ENCODE measurements at regions not wholly inside any gene's neighbourhood (a gene's known extent, or its start where the extent isn't known, plus 50 kb on each side); places are given as distances from the start of the nearest gene placed in this dataset.
"Not testable (repeated sequence)": the region's sequence is repeated elsewhere in the genome, so short reads cannot be mapped to it uniquely, and the experiment has no call there.

GRCh38 chr17:63298916-63299315 is 147.2 kb downstream of the CYB561 start:
- WGBS (ENCODE audit: insufficient coverage, insufficient read length) = no CpG with 5 or more reads among the region's 1 CpG
- not testable (repeated sequence) for H3K27ac ChIP-seq (ENCODE audit: low read length); H3K4me1 ChIP-seq (ENCODE audit: control insufficient read depth, insufficient read depth, low read length); H3K9me3 ChIP-seq (ENCODE audit: control insufficient read depth, insufficient read depth, low read length); H3K36me3 ChIP-seq (ENCODE audit: control insufficient read depth, insufficient read depth, low read length); H3K4me3 ChIP-seq (ENCODE audit: low read length); H3K27me3 ChIP-seq (ENCODE audit: control insufficient read depth, insufficient read depth, low read length); DNase-seq (ENCODE audit: low read depth, low spot score)

GRCh38 chr17:63304704-63305261 is 141.3 kb downstream of the CYB561 start:
- no peaks in the 10 kb centered on the region for H3K36me3 ChIP-seq (ENCODE audit: control insufficient read depth, insufficient read depth, low read length)
- H3K4me1 ChIP-seq (ENCODE audit: control insufficient read depth, insufficient read depth, low read length) = no peaks in the 10 kb centered on the region
- no peaks in the 10 kb centered on the region for H3K9me3 ChIP-seq (ENCODE audit: control insufficient read depth, insufficient read depth, low read length)
- no CpG with 5 or more reads among the region's 15 CpGs for WGBS (ENCODE audit: insufficient coverage, insufficient read length)
- no peaks in the 10 kb centered on the region for H3K27me3 ChIP-seq (ENCODE audit: control insufficient read depth, insufficient read depth, low read length)
- no peak for DNase-seq (ENCODE audit: low read depth, low spot score)
- no peak overlapping the region for H3K27ac ChIP-seq (ENCODE audit: low read length)
- no peak overlapping the region for H3K4me3 ChIP-seq (ENCODE audit: low read length)

GRCh38 chr17:63305857-63306256 is 140.2 kb downstream of the CYB561 start:
- Histone ChIP-seq H3K4me3 (ENCODE audit: low read length) (no peak overlapping the region), H3K27me3 (ENCODE audit: control insufficient read depth, insufficient read depth, low read length) (no peaks in the 10 kb centered on the region), H3K9me3 (ENCODE audit: control insufficient read depth, insufficient read depth, low read length) (no peaks in the 10 kb centered on the region), H3K4me1 (ENCODE audit: control insufficient read depth, insufficient read depth, low read length) (no peaks in the 10 kb centered on the region), H3K27ac (ENCODE audit: low read length) (no peak overlapping the region), H3K36me3 (ENCODE audit: control insufficient read depth, insufficient read depth, low read length) (no peaks in the 10 kb centered on the region)
- DNase-seq (ENCODE audit: low read depth, low spot score) = no peak
- no CpG with 5 or more reads among the region's 7 CpGs for WGBS (ENCODE audit: insufficient coverage, insufficient read length)

- Histone ChIP-seq H3K36me3 (ENCODE audit: control insufficient read depth, insufficient read depth, low read length) (no peaks in the 10 kb centered on the region), H3K9me3 (ENCODE audit: control insufficient read depth, insufficient read depth, low read length) (no peaks in the 10 kb centered on the region), H3K4me1 (ENCODE audit: control insufficient read depth, insufficient read depth, low read length) (no peaks in the 10 kb centered on the region), H3K4me3 (ENCODE audit: low read length) (no peak overlapping the region), H3K27me3 (ENCODE audit: control insufficient read depth, insufficient read depth, low read length) (no peaks in the 10 kb centered on the region), H3K27ac (ENCODE audit: low read length) (no peak overlapping the region)
- WGBS (ENCODE audit: insufficient coverage, insufficient read length) = no CpG with 5 or more reads among the region's 3 CpGs
- DNase-seq (ENCODE audit: low read depth, low spot score) = no peak
These were observed 139.3 kb downstream of the CYB561 start for GRCh38 chr17:63306855-63307254.

- no peaks in the 10 kb centered on the region for H3K4me1 ChIP-seq (ENCODE audit: control insufficient read depth, insufficient read depth, low read length)
- no peak overlapping the region for H3K4me3 ChIP-seq (ENCODE audit: low read length)
- no CpG with 5 or more reads among the region's 1 CpG for WGBS (ENCODE audit: insufficient coverage, insufficient read length)
- H3K9me3 ChIP-seq (ENCODE audit: control insufficient read depth, insufficient read depth, low read length) = no peaks in the 10 kb centered on the region
- H3K36me3 ChIP-seq (ENCODE audit: control insufficient read depth, insufficient read depth, low read length) = no peaks in the 10 kb centered on the region
- H3K27ac ChIP-seq (ENCODE audit: low read length) = no peak overlapping the region
- DNase-seq (ENCODE audit: low read depth, low spot score) = no peak
- H3K27me3 ChIP-seq (ENCODE audit: control insufficient read depth, insufficient read depth, low read length) = no peaks in the 10 kb centered on the region
These were observed 137.8 kb downstream of the CYB561 start for GRCh38 chr17:63308272-63308671.

GRCh38 chr17:63309021-63309420 is 137.1 kb downstream of the CYB561 start:
- Histone ChIP-seq H3K36me3 (ENCODE audit: control insufficient read depth, insufficient read depth, low read length) (no peaks in the 10 kb centered on the region), H3K4me3 (ENCODE audit: low read length) (no peak overlapping the region), H3K4me1 (ENCODE audit: control insufficient read depth, insufficient read depth, low read length) (no peaks in the 10 kb centered on the region), H3K9me3 (ENCODE audit: control insufficient read depth, insufficient read depth, low read length) (no peaks in the 10 kb centered on the region), H3K27me3 (ENCODE audit: control insufficient read depth, insufficient read depth, low read length) (no peaks in the 10 kb centered on the region), H3K27ac (ENCODE audit: low read length) (no peak overlapping the region)
- DNase-seq (ENCODE audit: low read depth, low spot score) = no peak
- WGBS (ENCODE audit: insufficient coverage, insufficient read length) = no CpG with 5 or more reads among the region's 2 CpGs

- no peaks in the 10 kb centered on the region for H3K27me3 ChIP-seq (ENCODE audit: control insufficient read depth, insufficient read depth, low read length)
- H3K9me3 ChIP-seq (ENCODE audit: control insufficient read depth, insufficient read depth, low read length) = no peaks in the 10 kb centered on the region
- no peaks in the 10 kb centered on the region for H3K4me1 ChIP-seq (ENCODE audit: control insufficient read depth, insufficient read depth, low read length)
- no peak for DNase-seq (ENCODE audit: low read depth, low spot score)
- no peak overlapping the region for H3K27ac ChIP-seq (ENCODE audit: low read length)
- H3K36me3 ChIP-seq (ENCODE audit: control insufficient read depth, insufficient read depth, low read length) = no peaks in the 10 kb centered on the region
- H3K4me3 ChIP-seq (ENCODE audit: low read length) = no peak overlapping the region
These were observed 134.6 kb downstream of the CYB561 start for GRCh38 chr17:63311416-63311937.

GRCh38 chr17:63314761-63315160 is 131.3 kb downstream of the CYB561 start:
- H3K4me3 ChIP-seq (ENCODE audit: low read length) = no peak overlapping the region
- no peak for DNase-seq (ENCODE audit: low read depth, low spot score)
- no peaks in the 10 kb centered on the region for H3K9me3 ChIP-seq (ENCODE audit: control insufficient read depth, insufficient read depth, low read length)
- H3K4me1 ChIP-seq (ENCODE audit: control insufficient read depth, insufficient read depth, low read length) = no peaks in the 10 kb centered on the region
- H3K36me3 ChIP-seq (ENCODE audit: control insufficient read depth, insufficient read depth, low read length) = no peaks in the 10 kb centered on the region
- no peak overlapping the region for H3K27ac ChIP-seq (ENCODE audit: low read length)
- no CpG with 5 or more reads among the region's 10 CpGs for WGBS (ENCODE audit: insufficient coverage, insufficient read length)
- no peaks in the 10 kb centered on the region for H3K27me3 ChIP-seq (ENCODE audit: control insufficient read depth, insufficient read depth, low read length)

- DNase-seq (ENCODE audit: low read depth, low spot score) = no peak
- H3K27me3 ChIP-seq (ENCODE audit: control insufficient read depth, insufficient read depth, low read length) = no peaks in the 10 kb centered on the region
- no peaks in the 10 kb centered on the region for H3K36me3 ChIP-seq (ENCODE audit: control insufficient read depth, insufficient read depth, low read length)
- WGBS (ENCODE audit: insufficient coverage, insufficient read length) = no CpG with 5 or more reads among the region's 1 CpG
- no peaks in the 10 kb centered on the region for H3K4me1 ChIP-seq (ENCODE audit: control insufficient read depth, insufficient read depth, low read length)
- no peak overlapping the region for H3K4me3 ChIP-seq (ENCODE audit: low read length)
- H3K9me3 ChIP-seq (ENCODE audit: control insufficient read depth, insufficient read depth, low read length) = no peaks in the 10 kb centered on the region
- no peak overlapping the region for H3K27ac ChIP-seq (ENCODE audit: low read length)
These were observed 130.0 kb downstream of the CYB561 start for GRCh38 chr17:63316100-63316499.

- H3K27ac ChIP-seq (ENCODE audit: low read length) = no peak overlapping the region
- no peak overlapping the region for H3K4me3 ChIP-seq (ENCODE audit: low read length)
- WGBS (ENCODE audit: insufficient coverage, insufficient read length) = no CpG with 5 or more reads among the region's 2 CpGs
- no peak for DNase-seq (ENCODE audit: low read depth, low spot score)
- H3K9me3 ChIP-seq (ENCODE audit: control insufficient read depth, insufficient read depth, low read length) = no peaks in the 10 kb centered on the region
- no peaks in the 10 kb centered on the region for H3K36me3 ChIP-seq (ENCODE audit: control insufficient read depth, insufficient read depth, low read length)
- no peaks in the 10 kb centered on the region for H3K27me3 ChIP-seq (ENCODE audit: control insufficient read depth, insufficient read depth, low read length)
- H3K4me1 ChIP-seq (ENCODE audit: control insufficient read depth, insufficient read depth, low read length) = no peaks in the 10 kb centered on the region
These were observed 128.8 kb downstream of the CYB561 start for GRCh38 chr17:63317166-63317840.

GRCh38 chr17:63325808-63326207 is 120.3 kb downstream of the CYB561 start:
- Histone ChIP-seq H3K27me3 (ENCODE audit: control insufficient read depth, insufficient read depth, low read length) (no peaks in the 10 kb centered on the region), H3K4me1 (ENCODE audit: control insufficient read depth, insufficient read depth, low read length) (no peaks in the 10 kb centered on the region), H3K36me3 (ENCODE audit: control insufficient read depth, insufficient read depth, low read length) (no peaks in the 10 kb centered on the region), H3K9me3 (ENCODE audit: control insufficient read depth, insufficient read depth, low read length) (no peaks in the 10 kb centered on the region), H3K27ac (ENCODE audit: low read length) (no peak overlapping the region), H3K4me3 (ENCODE audit: low read length) (no peak overlapping the region)
- no peak for DNase-seq (ENCODE audit: low read depth, low spot score)
- WGBS (ENCODE audit: insufficient coverage, insufficient read length) = no CpG with 5 or more reads among the region's 4 CpGs
